Esophagus (tissue), 2 donors: ENCODE measurements at regions not wholly inside any gene's neighbourhood (a gene's known extent, or its start where the extent isn't known, plus 50 kb on each side); places are given as distances from the start of the nearest gene placed in this dataset.

Experiments used
- H3K27ac ChIP-seq, 2 donors: one replicate each; pipeline ENCODE4 v1.5.1; 2013; ENCODE audit warnings: low read depth in 2 of 2, mild to moderate bottlenecking in 2 of 2, inconsistent platforms in 1 of 2, low read length in 1 of 2, moderate library complexity in 1 of 2
- H3K27me3 ChIP-seq, 2 donors: one replicate each; pipeline ENCODE4 v1.6.1; 2013; ENCODE audit warnings: low read length in 2 of 2, control low read depth in 1 of 2, mild to moderate bottlenecking in 1 of 2; ENCODE audit not compliant: insufficient read depth in 2 of 2, control insufficient read depth in 1 of 2
- H3K36me3 ChIP-seq, 2 donors: one replicate each; pipeline ENCODE4 v1.6.1; 2013; ENCODE audit warnings: low read length in 1 of 2; ENCODE audit not compliant: control insufficient read depth in 2 of 2, insufficient read depth in 2 of 2
- H3K4me1 ChIP-seq, 2 donors: one replicate each; pipeline ENCODE4 v1.6.1; 2013; ENCODE audit warnings: low read length in 1 of 2; ENCODE audit not compliant: control insufficient read depth in 2 of 2, insufficient read depth in 2 of 2
- H3K4me3 ChIP-seq, 2 donors: one replicate each; pipeline ENCODE4 v1.5.1; 2013; ENCODE audit warnings: low read length in 2 of 2, mild to moderate bottlenecking in 2 of 2, low read depth in 1 of 2, moderate library complexity in 1 of 2
- H3K9me3 ChIP-seq, 2 donors: one replicate each; pipeline ENCODE4 v1.6.1; 2013; ENCODE audit warnings: mild to moderate bottlenecking in 2 of 2, low read depth in 1 of 2, low read length in 1 of 2, moderate library complexity in 1 of 2; ENCODE audit not compliant: control insufficient read depth in 2 of 2, insufficient read depth in 1 of 2
- WGBS, 2 donors: extraction: QIAGEN DNeasy Blood & Tissue Kit; methylation state at CpG; one replicate each; pipeline ENCODE4 v1.1.7; 2013; 5-methylcytosine and 5-hydroxymethylcytosine counted together
- donor health status: healthy with polysubstance abuse.
- donor health status: Bipolar disorder and iron deficiency.

DNA sequence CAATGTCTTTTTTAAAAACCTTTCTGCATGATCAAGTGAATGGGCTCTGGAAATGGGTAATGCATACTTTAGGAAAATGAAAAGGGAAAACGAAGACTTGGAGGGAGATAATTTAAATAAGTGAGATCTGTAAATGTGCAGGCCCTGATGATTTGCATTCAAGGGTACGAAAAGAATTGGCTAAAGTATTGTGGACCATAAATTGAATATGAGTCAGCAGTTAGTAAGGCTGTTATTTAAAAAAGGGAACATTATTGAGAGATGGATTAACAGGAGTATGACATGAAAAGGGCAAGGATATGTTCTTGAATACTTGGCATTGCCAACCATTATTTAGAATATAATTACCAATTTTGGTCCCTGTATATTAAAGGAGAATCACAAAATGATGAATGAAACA lies 125.5 kb downstream of the GPAT3 start:
- no peak overlapping the region for H3K27ac ChIP-seq
- no peaks in the 10 kb centered on the region for H3K4me1 ChIP-seq
- no peaks in the 10 kb centered on the region for H3K9me3 ChIP-seq
- H3K4me3 ChIP-seq: no peak overlapping the region
- WGBS, 2 donors: 57 to 67% methylated on average over 2 of the region's 2 CpGs
- H3K36me3 ChIP-seq: no peaks in the 10 kb centered on the region
- H3K27me3 ChIP-seq: peaks cover 0 to under 1% of the 10 kb centered on the region in 2 donors

DNA sequence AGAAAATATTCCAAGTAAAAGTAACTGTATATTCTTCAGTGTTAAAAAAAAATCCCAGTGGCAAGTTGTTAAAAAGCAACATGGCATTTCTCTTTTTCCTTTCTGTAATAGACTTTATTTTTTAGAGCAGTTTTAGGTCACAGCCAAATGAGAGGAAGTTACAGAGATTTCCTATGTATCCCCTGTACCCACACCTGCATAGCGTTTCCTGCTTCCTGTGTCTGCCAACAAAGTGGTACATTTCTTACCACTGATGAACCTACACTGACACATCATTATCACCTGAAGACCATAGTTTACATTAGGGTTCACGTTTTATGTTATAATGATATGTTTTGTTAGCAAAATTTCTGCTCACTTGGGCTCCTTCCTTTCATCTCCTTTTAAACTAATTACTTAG lies 124.7 kb downstream of the GPAT3 start:
- Histone ChIP-seq H3K36me3 (no peaks in the 10 kb centered on the region), H3K4me3 (no peak overlapping the region), H3K27me3 (peaks cover 0 to 2% of the 10 kb centered on the region in 2 donors), H3K9me3 (no peaks in the 10 kb centered on the region), H3K4me1 (no peaks in the 10 kb centered on the region), H3K27ac (no peak overlapping the region)
- WGBS, 2 donors: 32 to 47% methylated on average over 2 of the region's 2 CpGs

DNA sequence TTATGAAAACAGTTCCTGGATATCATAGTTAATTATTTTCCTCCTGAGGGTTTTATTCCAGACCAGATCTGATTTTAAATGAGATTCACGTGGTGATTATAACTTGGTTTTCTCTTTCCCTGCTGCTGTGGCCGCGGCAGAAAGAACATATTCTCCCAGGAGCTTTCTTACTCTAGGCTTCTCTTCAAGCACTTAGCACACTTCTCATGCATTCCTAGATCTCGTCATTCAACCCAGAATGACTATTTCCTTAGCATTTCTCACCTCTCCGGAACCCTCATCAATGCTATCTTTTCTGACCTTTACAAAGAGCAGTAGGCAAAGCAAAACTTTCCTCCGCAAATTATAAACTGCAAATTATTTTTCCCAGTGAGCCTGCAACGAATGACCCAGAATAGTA lies 122.9 kb downstream of the GPAT3 start:
- peaks cover 0 to 2% of the 10 kb centered on the region in 2 donors for H3K27me3 ChIP-seq
- 50 to 63% methylated on average over 7 of the region's 7 CpGs for WGBS, 2 donors
- H3K4me3 ChIP-seq: no peak overlapping the region
- H3K27ac ChIP-seq: no peak overlapping the region
- H3K4me1 ChIP-seq: no peaks in the 10 kb centered on the region
- H3K9me3 ChIP-seq: no peaks in the 10 kb centered on the region
- H3K36me3 ChIP-seq: no peaks in the 10 kb centered on the region

DNA sequence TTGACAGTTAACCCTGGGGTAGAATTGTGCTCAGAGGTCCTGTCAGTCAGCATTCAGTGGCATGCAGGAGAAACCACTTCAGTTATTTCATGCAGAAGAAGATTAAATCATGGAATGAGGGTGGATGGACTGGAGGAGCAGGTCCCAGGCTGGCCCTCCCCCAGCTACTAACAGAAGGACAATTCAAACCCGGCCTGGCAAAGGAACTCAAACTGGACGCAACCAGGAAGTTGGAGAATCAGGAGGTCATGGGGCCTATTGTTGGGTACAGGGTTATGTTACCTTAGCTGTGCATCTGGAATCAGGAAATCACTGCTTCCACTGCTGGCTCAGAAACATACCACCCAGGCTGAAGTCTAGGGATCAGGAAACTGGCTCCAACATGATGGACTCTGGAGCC lies 121.4 kb downstream of the GPAT3 start:
- Histone ChIP-seq H3K4me1 (no peaks in the 10 kb centered on the region), H3K9me3 (no peaks in the 10 kb centered on the region), H3K27ac (no peak overlapping the region), H3K4me3 (no peak overlapping the region), H3K27me3 (peaks cover 0 to 2% of the 10 kb centered on the region in 2 donors), H3K36me3 (no peaks in the 10 kb centered on the region)
- WGBS, 2 donors: 49 to 63% methylated on average over 2 of the region's 2 CpGs
